ENCODE measurements at regions not wholly inside any gene's neighbourhood (a gene's known extent, or its start where the extent isn't known, plus 50 kb on each side); places are given as distances from the start of the nearest gene placed in this dataset.

GRCh38 chrX:69431420-69431819 is 72.7 kb upstream of the NALF2 start:
- Histone ChIP-seq H2AFZ (ENCODE audit: low read depth, low read length) (no peak overlapping the region), H3K4me1 (ENCODE audit: low read length) (no peaks in the 10 kb centered on the region), H3K27ac (ENCODE audit: low read length) (no peak overlapping the region), H3K36me3 (replicated peaks; ENCODE audit: low read depth, low read length) (no peaks in the 10 kb centered on the region), H3K9ac (ENCODE audit: low read length) (no peak overlapping the region), H4K20me1 (ENCODE audit: insufficient read depth, low read length) (no peaks in the 10 kb centered on the region), H3K4me3 (ENCODE audit: low read length) (no peak overlapping the region), H3K4me2 (ENCODE audit: low read length) (no peak overlapping the region), H3K79me2 (ENCODE audit: low read length) (no peaks in the 10 kb centered on the region), H3K27me3 (ENCODE audit: low read depth, low read length) (peaks cover 3% of the 10 kb centered on the region; the same call in 1 of the 2 replicates), H3K9me3 (ENCODE audit: insufficient read depth, low read length) (no peaks in the 10 kb centered on the region)
- no peak for TF ChIP-seq CTCF (IDR thresholded peaks at IDR 0.05; ENCODE audit: low read depth, low read length)
- TF ChIP-seq EZH2phosphoT487 (IDR thresholded peaks at IDR 0.05; ENCODE audit: low read depth) = no peak

- Histone ChIP-seq H3K27me3 (ENCODE audit: low read depth, low read length) (peaks cover 3% of the 10 kb centered on the region; the same call in 1 of the 2 replicates), H3K4me1 (ENCODE audit: low read length) (no peaks in the 10 kb centered on the region), H3K9ac (ENCODE audit: low read length) (no peak overlapping the region), H3K36me3 (replicated peaks; ENCODE audit: low read depth, low read length) (no peaks in the 10 kb centered on the region), H3K4me2 (ENCODE audit: low read length) (no peak overlapping the region), H2AFZ (ENCODE audit: low read depth, low read length) (no peak overlapping the region), H3K79me2 (ENCODE audit: low read length) (no peaks in the 10 kb centered on the region), H3K4me3 (ENCODE audit: low read length) (no peak overlapping the region), H3K27ac (ENCODE audit: low read length) (no peak overlapping the region), H3K9me3 (ENCODE audit: insufficient read depth, low read length) (no peaks in the 10 kb centered on the region), H4K20me1 (ENCODE audit: insufficient read depth, low read length) (no peaks in the 10 kb centered on the region)
- no peak for TF ChIP-seq EZH2phosphoT487 (IDR thresholded peaks at IDR 0.05; ENCODE audit: low read depth)
- no peak for TF ChIP-seq CTCF (IDR thresholded peaks at IDR 0.05; ENCODE audit: low read depth, low read length)
These were observed 73.3 kb upstream of the NALF2 start for GRCh38 chrX:69430785-69431184.

GRCh38 chrX:69429339-69430015 is 74.6 kb upstream of the NALF2 start:
- no peak overlapping the region for H2AFZ ChIP-seq (ENCODE audit: low read depth, low read length)
- H3K4me3 ChIP-seq (ENCODE audit: low read length) = no peak overlapping the region
- no peaks in the 10 kb centered on the region for H3K4me1 ChIP-seq (ENCODE audit: low read length)
- no peaks in the 10 kb centered on the region for H3K36me3 ChIP-seq (replicated peaks; ENCODE audit: low read depth, low read length)
- no peaks in the 10 kb centered on the region for H3K9me3 ChIP-seq (ENCODE audit: insufficient read depth, low read length)
- no peak overlapping the region for H3K27ac ChIP-seq (ENCODE audit: low read length)
- H3K4me2 ChIP-seq (ENCODE audit: low read length) = no peak overlapping the region
- no peaks in the 10 kb centered on the region for H4K20me1 ChIP-seq (ENCODE audit: insufficient read depth, low read length)
- H3K9ac ChIP-seq (ENCODE audit: low read length) = no peak overlapping the region
- TF ChIP-seq EZH2phosphoT487 (IDR thresholded peaks at IDR 0.05; ENCODE audit: low read depth) = no peak
- TF ChIP-seq CTCF (IDR thresholded peaks at IDR 0.05; ENCODE audit: low read depth, low read length) = no peak
- no peaks in the 10 kb centered on the region for H3K79me2 ChIP-seq (ENCODE audit: low read length)
- peaks cover 3% of the 10 kb centered on the region; the same call in 1 of the 2 replicates for H3K27me3 ChIP-seq (ENCODE audit: low read depth, low read length)

GRCh38 chrX:69428216-69428615 is 75.9 kb upstream of the NALF2 start:
- no peak overlapping the region for H3K9ac ChIP-seq (ENCODE audit: low read length)
- H3K36me3 ChIP-seq (replicated peaks; ENCODE audit: low read depth, low read length) = no peaks in the 10 kb centered on the region
- peaks cover 3% of the 10 kb centered on the region; the same call in 1 of the 2 replicates for H3K27me3 ChIP-seq (ENCODE audit: low read depth, low read length)
- H4K20me1 ChIP-seq (ENCODE audit: insufficient read depth, low read length) = no peaks in the 10 kb centered on the region
- no peaks in the 10 kb centered on the region for H3K79me2 ChIP-seq (ENCODE audit: low read length)
- H3K4me1 ChIP-seq (ENCODE audit: low read length) = no peaks in the 10 kb centered on the region
- H2AFZ ChIP-seq (ENCODE audit: low read depth, low read length) = no peak overlapping the region
- H3K4me3 ChIP-seq (ENCODE audit: low read length) = no peak overlapping the region
- H3K4me2 ChIP-seq (ENCODE audit: low read length) = no peak overlapping the region
- H3K9me3 ChIP-seq (ENCODE audit: insufficient read depth, low read length) = no peaks in the 10 kb centered on the region
- no peak overlapping the region for H3K27ac ChIP-seq (ENCODE audit: low read length)
- TF ChIP-seq EZH2phosphoT487 (IDR thresholded peaks at IDR 0.05; ENCODE audit: low read depth) (no peak), CTCF (IDR thresholded peaks at IDR 0.05; ENCODE audit: low read depth, low read length) (no peak)

Measured in OCI-LY3 (cell line).